ENCODE measurements at regions not wholly inside any gene's neighbourhood (a gene's known extent, or its start where the extent isn't known, plus 50 kb on each side); places are given as distances from the start of the nearest gene placed in this dataset.
A peak's percentile ranks its signal among the peaks of the same experiment; 100 is the strongest.
"Not testable (repeated sequence)": the region's sequence is repeated elsewhere in the genome, so short reads cannot be mapped to it uniquely, and the experiment has no call there.

GRCh38 chrX:131693359-131693758 lies 149.5 kb downstream of the OR13H1 start:
- H3K4me3 ChIP-seq = no peak overlapping the region
- no peak for TF ChIP-seq POLR2A (IDR thresholded peaks at IDR 0.05; ENCODE audit: low read depth)
- TF ChIP-seq EP300 (IDR thresholded peaks at IDR 0.05) = no peak
- TF ChIP-seq CTCF (IDR thresholded peaks at IDR 0.05) = no peak
- no peak for TF ChIP-seq POLR2AphosphoS5 (IDR thresholded peaks at IDR 0.05)
- H3K27me3 ChIP-seq = peaks cover 0 to 4% (median 0%) of the 10 kb centered on the region in 4 donors
- no peaks in the 10 kb centered on the region for H3K4me1 ChIP-seq
- no peak for DNase-seq (ENCODE audit: extremely low spot score)
- no peaks in the 10 kb centered on the region for H3K36me3 ChIP-seq
- H3K9me3 ChIP-seq = no peaks in the 10 kb centered on the region
- no peak overlapping the region for H3K27ac ChIP-seq (replicated peaks in 1 of 4)
- intact Hi-C loops (cut with DNase I) = no loop called here

DNA sequence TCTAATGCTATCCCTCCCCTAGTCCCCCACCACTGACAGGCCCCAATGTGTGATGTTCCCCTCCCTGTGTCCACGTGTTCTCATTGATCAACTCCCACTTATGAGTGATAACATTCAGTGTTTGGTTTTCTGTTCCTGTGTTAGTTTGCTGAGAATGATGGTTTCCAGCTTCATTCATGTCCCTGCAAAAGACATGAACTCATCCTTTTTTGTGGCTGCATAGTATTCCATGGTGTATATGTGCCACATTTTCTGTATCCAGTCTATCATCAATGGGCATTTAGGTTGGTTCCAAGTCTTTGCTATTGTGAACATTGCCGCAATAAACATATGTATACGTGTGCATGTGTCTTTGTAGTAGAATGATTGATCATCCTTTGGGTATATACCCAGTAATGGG lies 153.1 kb downstream of the OR13H1 start:
- H3K27ac ChIP-seq (replicated peaks in 1 of 4); H3K9me3 ChIP-seq; intact Hi-C loops (cut with DNase I); H3K36me3 ChIP-seq; H3K27me3 ChIP-seq; H3K4me1 ChIP-seq; DNase-seq (ENCODE audit: extremely low spot score); H3K4me3 ChIP-seq: not testable (repeated sequence)
- WGBS = 86% methylated on average over 3 of the region's 3 CpGs

GRCh38 chrX:131703646-131704045 lies 159.8 kb downstream of the OR13H1 start:
- H3K27me3 ChIP-seq = no peaks in the 10 kb centered on the region
- DNase-seq (ENCODE audit: extremely low spot score) = no peak
- TF ChIP-seq EP300 (IDR thresholded peaks at IDR 0.05) = no peak
- WGBS = 63% methylated on average over 6 of the region's 6 CpGs
- H3K4me3 ChIP-seq = peak overlapping the region in 2 of 4 donors; percentile 55 to 64
- H3K4me1 ChIP-seq = peaks cover 0 to 13% (median 0%) of the 10 kb centered on the region in 4 donors
- no peaks in the 10 kb centered on the region for H3K9me3 ChIP-seq
- intact Hi-C loops (cut with DNase I) = loop anchor here (10.0 kb wide), 1 partner anchor 61 kb away; no protein-coding TSS in a partner anchor
- no peak overlapping the region for H3K27ac ChIP-seq (replicated peaks in 1 of 4)
- no peaks in the 10 kb centered on the region for H3K36me3 ChIP-seq

GRCh38 chrX:131704136-131704695 lies 160.3 kb downstream of the OR13H1 start:
- TF ChIP-seq POLR2A (IDR thresholded peaks at IDR 0.05; ENCODE audit: low read depth) (no peak), POLR2AphosphoS5 (IDR thresholded peaks at IDR 0.05) (peak; percentile 46 to 57), CTCF (IDR thresholded peaks at IDR 0.05) (peak in 2 of 3 experiments; percentile 44 to 48)
- Histone ChIP-seq H3K27me3 (no peaks in the 10 kb centered on the region), H3K27ac (replicated peaks in 1 of 4) (peak overlapping the region in 2 of 4 donors; percentile 66 to 71), H3K36me3 (no peaks in the 10 kb centered on the region), H3K4me3 (peak overlapping the region in 2 of 4 donors; percentile 55 to 64), H3K9me3 (no peaks in the 10 kb centered on the region), H3K4me1 (peaks cover 0 to 13% (median 0%) of the 10 kb centered on the region in 4 donors)
- no peak for DNase-seq (ENCODE audit: extremely low spot score)
- intact Hi-C loops (cut with DNase I) = loop anchor here (10.0 kb wide), 1 partner anchor 61 kb away; no protein-coding TSS in a partner anchor
- WGBS = 55% methylated on average over 16 of the region's 17 CpGs

- DNase-seq (ENCODE audit: extremely low spot score) = no peak
- intact Hi-C loops (cut with DNase I) = loop anchor here (10.0 kb wide), 1 partner anchor 55 kb away; no protein-coding TSS in a partner anchor
- TF ChIP-seq EP300 (IDR thresholded peaks at IDR 0.05) (no peak), POLR2A (IDR thresholded peaks at IDR 0.05; ENCODE audit: low read depth) (no peak), CTCF (IDR thresholded peaks at IDR 0.05) (no peak), POLR2AphosphoS5 (IDR thresholded peaks at IDR 0.05) (no peak)
- H3K4me1 ChIP-seq = peaks cover 0 to 9% (median 0%) of the 10 kb centered on the region in 4 donors
- no peak overlapping the region for H3K4me3 ChIP-seq
- 92% methylated on average over 6 of the region's 6 CpGs for WGBS
- H3K9me3 ChIP-seq = no peaks in the 10 kb centered on the region
- H3K27me3 ChIP-seq = no peaks in the 10 kb centered on the region
- H3K27ac ChIP-seq (replicated peaks in 1 of 4) = no peak overlapping the region
- no peaks in the 10 kb centered on the region for H3K36me3 ChIP-seq
Measured at GRCh38 chrX:131709553-131709952, 165.7 kb downstream of the OR13H1 start.

DNA sequence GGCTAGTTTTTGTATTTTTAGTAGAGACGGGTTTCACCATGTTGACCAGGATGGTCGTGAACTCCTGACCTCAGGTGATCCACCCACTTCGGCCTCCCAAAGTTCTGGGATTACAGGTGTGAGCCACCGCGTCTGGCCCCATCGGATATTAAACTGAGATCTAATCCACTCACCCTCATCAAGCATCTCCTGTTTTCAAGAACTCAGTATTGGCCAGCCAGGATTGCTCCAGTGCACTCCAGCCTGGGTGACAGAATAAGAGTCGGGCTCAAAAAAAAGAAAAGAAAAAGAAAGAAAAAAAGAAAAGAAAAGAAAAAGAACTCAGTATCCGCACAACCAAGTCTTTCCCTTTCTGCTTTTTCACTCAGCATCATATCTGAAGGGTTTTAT lies 167.6 kb downstream of the OR13H1 start:
- intact Hi-C loops (cut with DNase I) = no loop called here
- no peaks in the 10 kb centered on the region for H3K27me3 ChIP-seq
- no peak for TF ChIP-seq EP300 (IDR thresholded peaks at IDR 0.05)
- TF ChIP-seq POLR2A (IDR thresholded peaks at IDR 0.05; ENCODE audit: low read depth) = no peak
- no peak for TF ChIP-seq POLR2AphosphoS5 (IDR thresholded peaks at IDR 0.05)
- TF ChIP-seq CTCF (IDR thresholded peaks at IDR 0.05) = no peak
- no peak overlapping the region for H3K27ac ChIP-seq (replicated peaks in 1 of 4)
- 90% methylated on average over 8 of the region's 8 CpGs for WGBS
- peaks cover 0 to 4% (median 0%) of the 10 kb centered on the region in 4 donors for H3K4me1 ChIP-seq
- H3K4me3 ChIP-seq = peak overlapping the region in 2 of 4 donors; percentile 41 to 51
- H3K36me3 ChIP-seq = no peaks in the 10 kb centered on the region
- no peak for DNase-seq (ENCODE audit: extremely low spot score)
- H3K9me3 ChIP-seq = no peaks in the 10 kb centered on the region
